ENCODE measurements at regions not wholly inside any gene's neighbourhood (a gene's known extent, or its start where the extent isn't known, plus 50 kb on each side); places are given as distances from the start of the nearest gene placed in this dataset.

DNA sequence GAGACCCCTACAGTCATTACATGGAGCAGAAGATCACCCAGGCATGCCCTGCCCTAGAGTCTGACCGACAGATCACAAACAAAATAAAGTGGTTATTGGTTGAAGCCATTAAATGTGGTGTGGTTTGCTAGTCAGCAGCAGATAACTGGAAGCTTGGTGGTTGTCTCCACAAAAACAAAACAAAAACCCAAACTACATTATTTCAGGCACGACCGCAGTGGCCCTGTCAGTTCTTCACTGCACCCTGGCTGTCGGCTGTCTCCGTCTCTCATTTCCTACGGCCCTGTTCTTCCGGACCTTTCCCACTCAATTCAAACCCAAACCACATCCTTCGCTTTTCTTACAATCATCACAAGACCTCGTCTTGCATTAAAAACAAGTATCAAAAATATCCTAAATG lies 521.3 kb upstream of the ZFP42 start:
- TF ChIP-seq GATAD2A (CRISPR knock-in tag; IDR thresholded peaks at IDR 0.05) (no peak), JUN (CRISPR knock-in tag; IDR thresholded peaks at IDR 0.05) (no peak), CBFB (CRISPR knock-in tag; IDR thresholded peaks at IDR 0.05) (no peak), HOXA5 (CRISPR knock-in tag; IDR thresholded peaks at IDR 0.05) (no peak), TCF7L2 (IDR thresholded peaks at IDR 0.05; ENCODE audit: low read depth, low read length) (no peak), CREB1 (IDR thresholded peaks at IDR 0.05) (no peak), CREB1 (CRISPR knock-in tag; IDR thresholded peaks at IDR 0.05) (no peak), HNF4G (IDR thresholded peaks at IDR 0.05; ENCODE audit: borderline replicate concordance, low read depth, low read length) (no peak), HNF4G (CRISPR knock-in tag; IDR thresholded peaks at IDR 0.05; ENCODE audit: borderline replicate concordance, low read depth) (no peak), EP300 (IDR thresholded peaks at IDR 0.05; ENCODE audit: low read depth in 2 of 2, low read length in 2 of 2) (no peak), EP300 (CRISPR knock-in tag; IDR thresholded peaks at IDR 0.05; ENCODE audit: borderline replicate concordance) (no peak), CBX2 (IDR thresholded peaks at IDR 0.05; ENCODE audit: low read depth, low read length) (no peak), CBX2 (CRISPR knock-in tag; IDR thresholded peaks at IDR 0.05; ENCODE audit: low read depth) (no peak)
- TF ChIP-seq, protein P1, sequence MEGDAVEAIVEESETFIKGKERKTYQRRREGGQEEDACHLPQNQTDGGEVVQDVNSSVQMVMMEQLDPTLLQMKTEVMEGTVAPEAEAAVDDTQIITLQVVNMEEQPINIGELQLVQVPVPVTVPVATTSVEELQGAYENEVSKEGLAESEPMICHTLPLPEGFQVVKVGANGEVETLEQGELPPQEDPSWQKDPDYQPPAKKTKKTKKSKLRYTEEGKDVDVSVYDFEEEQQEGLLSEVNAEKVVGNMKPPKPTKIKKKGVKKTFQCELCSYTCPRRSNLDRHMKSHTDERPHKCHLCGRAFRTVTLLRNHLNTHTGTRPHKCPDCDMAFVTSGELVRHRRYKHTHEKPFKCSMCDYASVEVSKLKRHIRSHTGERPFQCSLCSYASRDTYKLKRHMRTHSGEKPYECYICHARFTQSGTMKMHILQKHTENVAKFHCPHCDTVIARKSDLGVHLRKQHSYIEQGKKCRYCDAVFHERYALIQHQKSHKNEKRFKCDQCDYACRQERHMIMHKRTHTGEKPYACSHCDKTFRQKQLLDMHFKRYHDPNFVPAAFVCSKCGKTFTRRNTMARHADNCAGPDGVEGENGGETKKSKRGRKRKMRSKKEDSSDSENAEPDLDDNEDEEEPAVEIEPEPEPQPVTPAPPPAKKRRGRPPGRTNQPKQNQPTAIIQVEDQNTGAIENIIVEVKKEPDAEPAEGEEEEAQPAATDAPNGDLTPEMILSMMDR (CRISPR knock-in tag; IDR thresholded peaks at IDR 0.05) = no peak
- TF ChIP-seq, protein P2, sequence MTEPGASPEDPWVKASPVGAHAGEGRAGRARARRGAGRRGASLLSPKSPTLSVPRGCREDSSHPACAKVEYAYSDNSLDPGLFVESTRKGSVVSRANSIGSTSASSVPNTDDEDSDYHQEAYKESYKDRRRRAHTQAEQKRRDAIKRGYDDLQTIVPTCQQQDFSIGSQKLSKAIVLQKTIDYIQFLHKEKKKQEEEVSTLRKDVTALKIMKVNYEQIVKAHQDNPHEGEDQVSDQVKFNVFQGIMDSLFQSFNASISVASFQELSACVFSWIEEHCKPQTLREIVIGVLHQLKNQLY (CRISPR knock-in tag; IDR thresholded peaks at IDR 0.05) = no peak
